NCI-H2171 (cell line): ENCODE measurements at regions not wholly inside any gene's neighbourhood (a gene's known extent, or its start where the extent isn't known, plus 50 kb on each side); places are given as distances from the start of the nearest gene placed in this dataset.

Experiments used
- DNase-seq: peaks from one replicate; lab custom pipeline; 2025; lab: John Stamatoyannopoulos, UW

DNA sequence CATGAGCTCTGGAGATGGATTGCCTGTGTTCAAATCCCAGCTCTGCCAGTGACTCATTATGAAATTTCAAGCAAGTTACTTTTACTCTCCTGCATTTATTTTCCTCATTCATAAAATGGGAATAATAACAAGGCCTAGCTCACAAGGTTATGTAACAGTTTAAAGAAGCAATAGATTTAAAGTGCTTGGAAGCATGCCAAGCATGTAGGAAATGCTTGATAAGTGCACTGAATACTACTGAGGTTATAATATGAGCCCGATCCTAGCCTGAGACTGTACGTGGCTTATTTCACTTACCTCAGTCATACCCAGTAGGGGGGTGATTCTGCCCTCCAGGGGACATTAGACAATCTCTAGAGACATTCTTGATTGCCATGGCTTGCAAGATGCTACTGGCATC lies 734.1 kb upstream of the WWC1 start:
- no peak for DNase-seq

DNA sequence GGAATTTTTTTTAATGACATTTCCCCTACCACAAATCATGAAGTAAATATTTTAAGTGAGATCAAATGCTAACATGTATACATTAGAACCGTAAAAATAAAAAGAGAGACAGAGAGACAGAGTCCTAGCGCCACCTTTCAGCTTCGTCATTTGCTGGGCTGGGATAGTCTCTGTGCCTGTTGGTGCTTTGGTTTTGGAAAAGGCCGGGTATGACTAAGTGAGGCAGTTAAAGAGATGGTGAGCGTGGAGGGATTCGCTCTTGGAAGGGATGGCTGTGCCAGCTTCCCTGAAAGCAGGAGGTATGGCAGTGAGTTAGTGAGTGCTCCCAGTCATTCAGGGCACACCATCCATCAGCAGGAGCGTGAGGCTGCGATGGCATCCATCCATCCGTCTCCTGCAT lies 729.6 kb upstream of the WWC1 start:
- DNase-seq = no peak

DNA sequence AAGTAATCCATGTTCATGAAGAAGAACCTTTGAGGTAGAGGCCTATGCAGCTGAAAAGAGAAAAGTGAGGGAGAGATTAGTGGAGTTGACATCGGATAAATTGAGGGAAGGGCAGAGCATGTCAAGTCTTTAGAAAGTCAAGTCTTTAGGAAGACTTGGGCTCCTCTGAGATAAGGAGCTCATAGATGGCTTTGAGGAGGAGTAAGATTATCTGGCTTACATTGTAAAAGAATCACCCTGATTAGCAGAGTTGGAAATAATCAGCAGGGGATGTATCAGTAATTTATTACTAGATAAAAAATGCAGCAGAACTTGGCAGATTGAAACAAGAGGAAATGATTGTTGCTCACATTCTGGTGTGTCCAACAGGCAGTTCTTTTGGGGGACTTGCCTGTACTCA lies 727.2 kb upstream of the WWC1 start:
- no peak for DNase-seq

DNA sequence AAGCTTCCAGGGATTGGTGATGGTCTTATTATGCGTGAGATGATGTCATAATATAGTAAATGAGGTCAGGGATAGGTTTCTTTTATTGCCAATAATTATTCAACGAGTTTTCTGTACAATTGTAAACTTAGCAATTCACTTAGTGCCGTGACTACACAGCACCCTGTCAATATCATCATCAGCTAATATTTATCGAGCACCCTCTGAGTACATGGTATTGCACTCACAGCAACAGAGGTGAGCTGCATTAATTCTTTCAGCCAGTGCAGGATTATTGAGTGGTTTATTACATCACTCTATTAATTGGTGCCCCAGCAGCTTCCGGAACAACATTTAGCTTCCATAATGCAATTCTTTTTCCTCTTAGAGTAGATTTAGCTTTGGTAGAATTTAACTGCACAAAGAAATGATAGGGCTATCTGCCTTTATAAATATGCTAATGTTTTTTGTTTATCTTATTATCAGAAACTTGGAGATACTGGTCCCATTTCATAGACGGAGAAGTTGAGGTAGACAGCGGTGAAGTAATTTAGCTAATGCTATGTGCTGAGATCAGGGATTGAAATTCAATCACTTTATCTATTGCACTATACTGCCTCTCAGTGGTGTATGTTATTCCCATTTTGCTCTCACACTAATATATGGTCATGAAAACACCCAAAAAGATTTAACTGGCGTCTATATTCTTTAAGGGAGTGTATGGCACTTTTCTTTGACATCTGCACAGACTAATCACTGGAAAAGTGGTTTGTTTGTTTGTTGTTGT lies 726.1 kb upstream of the WWC1 start:
- DNase-seq = no peak

DNA sequence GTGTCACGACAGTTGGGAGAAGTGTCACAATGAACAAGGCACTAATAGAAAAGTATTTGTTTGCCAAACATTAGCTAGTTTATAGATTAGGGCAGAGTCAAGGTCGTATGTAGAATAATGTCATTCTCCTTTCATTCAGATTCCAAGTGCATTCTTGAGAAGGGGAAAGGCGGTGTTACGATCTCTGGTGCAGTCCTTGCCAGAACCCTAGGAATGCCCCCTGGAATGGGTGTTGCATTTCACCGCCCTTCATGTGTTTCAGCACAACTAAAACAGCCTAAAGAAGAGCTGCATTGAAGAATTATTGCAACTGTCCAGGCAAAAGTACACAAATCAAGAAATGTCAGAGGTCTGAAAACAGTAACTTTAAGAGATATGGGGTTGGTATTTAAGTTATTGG lies 721.0 kb upstream of the WWC1 start:
- no peak for DNase-seq

DNA sequence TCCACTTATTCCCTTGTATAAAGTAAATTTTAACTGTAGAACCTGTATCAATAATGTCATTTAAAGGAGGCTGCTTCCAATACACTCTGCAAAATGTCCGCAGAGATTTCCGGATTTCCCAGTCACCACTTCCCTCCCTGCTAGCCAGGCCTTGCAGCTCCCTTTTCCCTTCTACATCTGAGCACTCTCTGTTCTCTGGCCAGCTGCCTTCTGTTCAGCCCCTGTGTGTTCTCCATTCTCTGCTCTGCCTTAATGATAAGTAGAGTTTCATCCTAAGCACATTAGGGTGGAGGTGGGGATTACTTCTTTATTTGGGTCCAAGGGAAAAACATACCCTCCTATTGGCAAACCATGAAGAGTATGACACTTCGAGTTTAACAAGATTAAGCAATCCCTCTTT lies 719.6 kb upstream of the WWC1 start:
- no peak for DNase-seq

DNA sequence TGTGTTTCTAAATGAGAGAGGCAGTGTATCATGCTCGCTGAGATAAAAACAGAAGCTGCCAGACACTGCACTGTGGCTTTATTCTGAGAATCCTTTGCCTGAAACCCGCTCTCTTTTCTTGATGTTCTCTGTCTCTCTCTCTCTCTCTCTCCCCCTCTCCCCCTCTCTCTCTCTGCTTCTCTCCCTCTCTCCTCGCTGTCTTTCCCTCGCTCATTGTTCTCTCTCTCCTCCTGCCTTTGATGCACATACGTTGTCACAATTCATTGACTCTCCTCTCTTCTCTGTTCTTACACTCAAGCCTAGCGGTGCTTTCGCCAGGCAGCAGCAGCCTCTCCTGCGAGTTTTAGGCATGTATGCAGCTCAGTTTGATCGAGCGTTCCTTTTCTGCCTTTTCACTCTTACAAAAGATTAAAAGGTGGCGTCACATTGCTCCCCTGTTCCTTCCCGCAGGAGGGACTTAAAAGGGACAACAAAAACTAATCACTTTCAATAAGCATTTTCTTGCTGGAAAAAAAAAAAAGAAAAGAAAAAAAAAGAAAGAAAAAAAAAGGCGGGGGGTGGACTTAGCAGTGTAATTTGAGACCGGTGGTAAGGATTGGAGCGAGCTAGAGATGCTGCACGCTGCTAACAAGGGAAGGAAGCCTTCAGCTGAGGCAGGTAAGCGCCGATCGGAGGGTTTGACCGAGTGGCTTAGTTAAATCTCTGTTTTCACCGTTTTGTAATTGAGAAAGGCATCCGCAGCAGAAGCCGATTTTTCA lies 717.9 kb upstream of the WWC1 start:
- peak; percentile 46 for DNase-seq

DNA sequence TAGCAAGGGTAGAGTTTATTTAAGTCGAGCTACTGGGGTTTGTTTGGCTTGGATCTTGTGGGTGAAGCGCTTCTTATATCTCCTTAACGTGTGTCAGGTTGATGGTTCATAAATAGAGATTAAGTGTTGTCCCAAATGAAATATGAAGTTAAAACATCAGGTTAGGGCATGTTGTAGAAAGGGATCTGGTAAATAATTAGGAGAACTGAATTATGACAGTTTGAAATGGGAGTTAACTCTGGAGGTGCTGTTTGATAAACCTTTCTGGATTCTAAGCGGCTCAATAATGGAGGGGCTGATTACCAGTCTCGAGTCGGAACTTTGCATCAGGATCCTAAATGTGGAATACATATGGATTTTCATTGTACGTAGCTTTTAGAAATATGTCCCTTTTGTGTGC lies 717.0 kb upstream of the WWC1 start:
- DNase-seq = no peak

DNA sequence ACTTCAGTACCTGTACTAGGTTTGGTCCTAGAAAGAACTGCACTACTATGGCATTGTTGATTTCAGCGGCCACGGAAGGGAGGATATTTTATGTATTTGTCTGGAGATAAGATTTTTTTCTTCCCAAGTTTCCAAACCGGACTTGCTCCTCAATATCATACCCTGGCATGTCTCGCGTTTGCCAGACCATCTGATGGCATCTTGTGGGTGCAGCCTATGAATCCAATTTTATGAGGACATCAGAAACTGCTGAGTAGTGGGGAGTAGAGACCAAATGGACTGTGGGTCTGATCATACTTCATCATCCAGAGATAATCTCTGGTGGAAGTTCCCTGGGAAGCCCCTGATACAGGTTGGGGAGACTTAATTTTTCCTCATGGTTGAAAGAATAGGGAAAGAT lies 716.1 kb upstream of the WWC1 start:
- no peak for DNase-seq

DNA sequence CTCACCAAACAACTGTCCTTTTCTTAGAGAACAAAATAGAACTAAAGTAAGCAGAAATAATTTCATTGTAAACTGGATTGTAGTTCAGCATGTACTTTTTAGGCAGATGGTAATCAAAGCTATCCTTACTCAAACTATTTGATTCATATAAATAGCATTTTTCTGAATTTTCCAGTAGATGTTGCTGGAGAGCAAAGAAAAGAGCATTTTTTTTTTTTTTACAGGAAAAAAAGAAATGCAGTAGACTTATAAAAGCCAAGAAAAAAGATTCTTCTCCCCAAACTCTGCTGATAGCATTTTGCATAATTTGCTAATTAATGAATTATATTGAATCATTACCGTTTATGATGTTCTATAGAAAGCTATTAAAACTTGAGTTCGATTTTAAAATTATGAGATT lies 715.3 kb upstream of the WWC1 start:
- DNase-seq = no peak

DNA sequence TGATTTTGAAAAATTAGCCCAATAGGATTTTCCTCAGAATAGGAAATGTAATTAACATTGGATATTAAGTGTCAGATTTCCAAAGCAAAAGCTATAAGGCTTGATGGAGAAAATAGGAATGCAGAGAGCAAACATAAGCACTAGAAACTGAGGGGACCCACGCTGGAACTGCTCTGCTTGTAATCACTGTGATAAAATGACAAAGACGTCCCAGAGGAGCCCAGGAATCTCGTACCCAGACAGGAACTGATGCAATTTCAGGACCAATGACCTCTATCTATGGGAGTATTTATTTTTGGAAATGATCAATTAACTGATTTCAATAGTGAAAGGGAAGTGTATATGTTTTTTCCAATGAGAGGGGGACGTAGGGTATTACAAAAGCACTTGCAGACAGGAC lies 714.5 kb upstream of the WWC1 start:
- DNase-seq = no peak

DNA sequence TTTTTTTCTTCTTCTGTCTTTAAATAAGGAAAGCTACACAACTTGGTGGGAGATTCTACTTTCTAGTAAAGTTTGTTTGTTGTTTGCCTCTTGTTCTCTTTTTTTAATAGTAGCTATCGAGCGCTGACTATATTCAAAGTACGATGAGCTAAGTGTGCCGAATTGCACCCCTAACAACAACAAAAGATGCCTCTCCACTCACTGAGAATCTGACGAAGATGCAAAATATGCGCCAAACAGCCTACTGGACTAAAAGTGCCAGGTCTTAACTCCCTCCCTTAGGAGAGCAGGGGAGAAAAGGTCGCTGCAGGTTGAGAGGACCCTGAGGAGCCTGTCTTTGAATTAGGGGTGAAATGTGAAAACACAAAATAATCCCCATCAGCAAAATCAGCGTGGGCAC lies 713.8 kb upstream of the WWC1 start:
- no peak for DNase-seq

DNA sequence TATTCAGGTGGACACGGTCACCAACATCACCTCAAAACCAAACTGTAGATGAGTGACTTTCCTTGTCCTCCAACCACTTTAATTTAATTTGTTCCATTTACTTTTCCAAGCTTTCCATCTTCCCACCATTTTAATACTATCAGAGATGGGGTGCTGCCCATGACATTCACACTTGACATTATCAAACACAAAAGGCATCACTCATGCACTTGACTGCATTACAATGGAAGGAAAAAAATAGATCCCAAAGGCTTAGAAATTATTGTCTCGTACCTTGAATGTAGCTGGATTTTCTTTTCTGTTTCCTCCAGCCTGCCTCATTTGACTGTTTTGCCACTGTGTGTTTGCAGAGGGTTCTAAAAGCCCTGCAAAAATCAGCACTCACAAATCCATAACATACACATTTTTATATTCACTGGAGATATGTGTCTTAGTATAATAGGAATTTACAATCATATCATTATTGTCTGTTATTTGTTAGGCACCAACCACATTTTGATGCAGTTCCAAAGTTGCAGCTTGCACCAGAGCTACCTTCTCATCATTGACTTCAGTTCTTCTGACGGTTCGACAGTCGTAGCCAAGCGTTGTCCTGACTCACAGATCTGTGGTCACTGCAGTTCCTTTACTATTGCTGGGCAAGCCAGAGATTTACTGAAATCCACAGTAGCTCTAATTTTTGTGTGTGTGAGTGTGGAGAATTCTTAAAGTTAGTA lies 712.3 kb upstream of the WWC1 start:
- no peak for DNase-seq

DNA sequence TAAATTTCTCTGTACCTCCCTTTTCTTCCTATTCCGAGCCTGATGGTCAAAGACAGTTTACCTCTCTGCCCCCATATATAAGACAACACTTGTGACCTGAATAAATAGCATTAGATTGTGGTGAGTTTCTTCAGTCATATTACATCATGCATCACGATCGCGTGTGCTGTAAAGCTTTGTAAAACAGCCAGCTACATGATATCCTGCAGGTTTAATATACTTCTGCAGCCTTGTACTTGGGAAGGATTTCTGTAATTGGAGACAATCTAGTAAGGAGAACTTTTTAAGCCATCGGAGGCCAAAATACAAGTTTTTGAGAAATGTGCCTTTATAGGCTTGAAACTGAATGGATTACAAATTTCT lies 711.8 kb upstream of the WWC1 start:
- DNase-seq = no peak

DNA sequence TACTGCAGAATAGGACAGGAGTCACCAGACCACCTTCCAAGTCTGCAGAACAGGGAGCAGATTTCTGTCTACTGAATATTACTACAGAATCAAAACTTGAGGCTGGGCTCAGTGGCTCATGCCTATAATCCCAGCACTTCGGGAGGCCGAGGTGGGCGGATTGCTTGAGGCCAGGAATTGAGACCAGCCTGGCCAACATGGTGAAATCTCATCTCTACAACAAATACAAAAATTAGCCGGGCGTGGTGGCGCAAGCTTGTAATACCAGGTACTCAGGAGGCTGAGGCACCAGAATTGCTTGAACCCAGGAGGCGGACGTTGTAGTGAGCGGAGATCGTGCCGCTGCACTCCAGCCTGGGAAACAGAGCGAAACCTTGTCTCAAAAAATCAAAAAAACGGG lies 710.8 kb upstream of the WWC1 start:
- no peak for DNase-seq

DNA sequence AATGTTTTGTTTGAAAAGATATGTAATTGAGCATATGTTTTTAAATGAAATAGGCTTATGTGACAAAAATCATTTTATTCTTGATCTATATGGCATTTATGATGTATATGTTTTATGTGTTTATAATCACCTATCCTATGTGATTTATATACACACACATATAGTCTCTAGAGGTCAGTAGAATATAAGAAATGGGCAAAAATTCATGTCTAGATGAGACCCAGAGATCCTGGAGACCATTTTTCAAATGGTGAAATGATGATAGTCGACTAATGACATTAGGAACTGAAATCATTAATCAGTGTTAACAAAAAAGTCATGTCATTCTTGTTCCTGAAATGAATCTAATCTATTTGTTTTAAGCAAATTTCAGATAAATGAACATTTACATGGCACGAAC lies 709.2 kb upstream of the WWC1 start:
- DNase-seq = no peak

DNA sequence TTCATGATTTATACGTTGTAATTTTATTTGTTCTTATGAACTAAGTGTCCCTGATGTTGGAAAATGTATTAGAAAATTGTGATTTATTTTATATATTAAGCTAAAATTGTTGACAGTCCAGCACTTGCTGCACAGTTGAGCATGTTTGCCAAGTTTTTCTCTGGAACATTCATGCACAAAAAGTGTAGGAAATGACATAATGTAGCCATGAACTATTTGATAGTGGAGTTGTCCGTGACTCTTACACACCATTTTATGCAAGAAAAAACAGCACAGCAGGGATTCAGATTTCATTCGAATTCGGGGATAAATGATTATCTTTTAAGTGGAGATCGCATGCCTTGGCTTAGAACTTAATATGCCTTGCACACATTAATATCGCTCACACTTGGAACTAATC lies 708.6 kb upstream of the WWC1 start:
- no peak for DNase-seq

DNA sequence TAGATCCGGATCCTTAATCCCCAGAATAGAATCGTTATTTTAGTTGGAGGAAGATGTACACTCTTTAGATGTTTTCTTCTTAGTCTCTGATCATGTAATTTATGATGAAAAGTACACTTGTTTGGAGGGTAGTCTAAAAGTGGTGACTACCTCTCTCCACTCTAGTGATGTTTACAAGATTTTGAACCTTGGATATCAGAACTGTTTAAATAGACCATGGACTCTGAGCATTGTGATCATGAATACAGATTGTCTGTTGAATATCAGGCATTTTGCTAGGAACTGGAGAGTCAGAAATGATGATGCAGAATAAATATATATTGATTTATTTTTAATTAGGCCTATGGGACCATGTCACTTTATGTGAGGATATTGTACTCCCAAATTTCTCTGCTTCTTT lies 706.3 kb upstream of the WWC1 start:
- no peak for DNase-seq

DNA sequence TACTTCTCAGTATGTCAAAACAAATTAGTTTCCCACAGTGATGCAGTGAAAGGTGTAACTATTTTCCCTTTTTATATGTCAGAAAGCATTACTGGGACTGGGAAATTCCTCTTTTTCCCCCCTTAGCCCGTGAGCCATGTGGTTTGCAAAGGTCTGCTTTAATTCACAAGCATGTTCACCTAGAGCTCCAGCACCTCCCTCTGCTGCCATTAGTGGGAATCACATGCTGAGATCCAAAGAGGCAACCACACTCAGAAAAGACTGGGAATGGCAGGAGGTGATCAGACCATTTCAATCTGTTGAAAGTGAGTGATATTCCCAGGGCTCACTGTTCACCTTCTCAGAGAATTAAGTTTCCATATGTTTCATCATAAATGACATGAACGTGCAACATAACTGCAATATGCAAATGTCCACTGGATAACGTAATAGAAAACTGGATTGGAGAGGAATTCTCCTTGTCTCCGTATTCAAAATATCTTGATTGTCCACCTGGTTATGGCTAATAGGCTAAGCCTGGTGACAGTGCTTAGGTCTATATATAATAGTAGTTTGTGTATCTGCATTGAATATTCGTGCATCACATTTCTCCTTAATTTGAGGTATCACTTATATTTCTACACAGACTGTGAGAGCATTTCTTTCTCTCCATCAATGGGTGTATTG lies 703.5 kb upstream of the WWC1 start:
- peak; percentile 36 for DNase-seq

DNA sequence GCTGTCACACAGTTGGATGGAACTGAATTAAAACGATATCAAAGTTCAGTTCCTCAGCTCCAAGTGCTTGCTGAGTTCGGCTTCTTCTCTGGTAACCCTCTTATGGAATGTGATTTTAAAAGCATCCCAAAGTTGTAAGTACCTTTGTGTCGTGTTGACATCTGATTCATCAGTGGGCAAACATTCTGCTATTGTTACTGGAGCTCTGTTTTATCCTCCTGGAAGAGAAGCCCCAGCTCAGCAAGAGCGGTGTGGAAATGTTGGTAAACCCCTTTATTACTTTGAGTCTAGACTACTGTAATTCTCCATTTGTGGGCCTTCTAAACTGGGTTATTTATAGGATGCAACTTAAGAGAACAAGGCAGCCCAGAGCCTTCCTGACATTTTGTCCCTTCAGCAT lies 699.3 kb upstream of the WWC1 start:
- DNase-seq = no peak

DNA sequence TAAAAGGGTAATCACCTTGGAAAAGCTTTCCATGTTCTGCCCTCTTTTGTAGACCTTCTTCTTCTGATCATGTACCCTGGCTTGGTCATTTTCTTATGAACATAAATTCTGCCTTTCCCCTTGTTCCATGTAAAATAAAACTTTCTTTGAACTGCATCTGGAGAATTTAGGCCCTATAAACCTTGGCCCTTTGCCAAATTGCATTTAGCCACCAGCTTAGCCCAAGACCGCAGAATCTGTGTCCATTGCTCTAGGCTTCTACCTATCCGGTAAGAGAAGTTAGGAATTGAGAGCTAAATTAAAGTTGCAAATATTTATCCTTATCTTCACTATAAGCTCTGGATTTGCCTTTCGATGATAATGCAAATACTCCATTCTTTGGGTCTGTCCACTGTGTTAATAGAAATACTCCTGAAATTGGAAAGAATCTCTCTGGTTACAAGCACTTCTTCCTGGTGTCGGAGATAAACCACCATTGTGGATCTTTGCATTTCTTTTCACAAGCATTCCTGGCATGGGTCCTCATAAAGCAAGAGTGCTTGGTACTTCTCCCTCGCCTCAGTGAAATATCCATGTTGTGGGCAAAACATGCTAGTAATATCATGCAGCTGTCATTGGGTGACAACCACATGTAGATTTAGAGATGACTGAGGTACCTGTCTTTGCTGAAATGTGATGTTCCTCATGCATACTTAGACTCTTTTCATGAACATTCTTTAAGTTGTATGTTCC lies 698.0 kb upstream of the WWC1 start:
- DNase-seq = no peak

DNA sequence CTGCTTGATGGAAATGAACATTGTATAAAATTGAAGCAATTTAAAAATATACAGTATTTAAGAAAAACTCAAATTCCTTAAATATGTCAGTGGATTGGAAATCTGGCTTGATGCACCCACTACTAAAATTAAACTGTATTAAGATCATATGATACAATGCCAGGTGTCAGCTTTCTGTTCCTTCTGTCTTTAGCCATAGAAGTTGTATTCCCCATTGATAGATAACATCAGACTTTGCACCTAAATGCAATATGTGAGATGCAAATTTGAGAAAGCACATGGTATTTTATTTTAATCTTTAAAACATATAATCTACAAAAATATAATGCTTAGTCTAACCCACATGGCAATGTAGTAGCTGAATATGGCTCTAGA lies 697.4 kb upstream of the WWC1 start:
- DNase-seq = no peak
